ENCODE measurements at regions not wholly inside any gene's neighbourhood (a gene's known extent, or its start where the extent isn't known, plus 50 kb on each side); places are given as distances from the start of the nearest gene placed in this dataset.

DNA sequence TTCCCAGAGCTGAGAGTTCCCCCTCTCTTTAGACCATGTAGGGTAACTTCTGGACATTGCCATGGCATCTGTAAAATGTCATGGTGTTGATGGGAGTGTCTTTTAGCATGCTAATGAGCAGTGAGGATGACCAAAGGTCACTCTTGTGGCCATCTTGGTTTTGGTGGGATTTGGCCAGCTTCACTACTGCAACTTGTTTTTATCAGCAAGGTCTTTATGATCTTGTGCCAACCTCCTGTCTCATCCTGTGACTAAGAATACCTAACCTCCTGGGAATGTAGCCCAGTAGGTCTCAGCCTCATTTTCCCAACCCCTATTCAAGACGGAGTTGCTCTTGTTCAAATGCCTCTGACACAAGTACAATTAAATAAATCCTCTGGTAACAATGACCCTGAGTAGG is 244.4 kb downstream of the NEDD1 start:
- TF ChIP-seq, protein P1, sequence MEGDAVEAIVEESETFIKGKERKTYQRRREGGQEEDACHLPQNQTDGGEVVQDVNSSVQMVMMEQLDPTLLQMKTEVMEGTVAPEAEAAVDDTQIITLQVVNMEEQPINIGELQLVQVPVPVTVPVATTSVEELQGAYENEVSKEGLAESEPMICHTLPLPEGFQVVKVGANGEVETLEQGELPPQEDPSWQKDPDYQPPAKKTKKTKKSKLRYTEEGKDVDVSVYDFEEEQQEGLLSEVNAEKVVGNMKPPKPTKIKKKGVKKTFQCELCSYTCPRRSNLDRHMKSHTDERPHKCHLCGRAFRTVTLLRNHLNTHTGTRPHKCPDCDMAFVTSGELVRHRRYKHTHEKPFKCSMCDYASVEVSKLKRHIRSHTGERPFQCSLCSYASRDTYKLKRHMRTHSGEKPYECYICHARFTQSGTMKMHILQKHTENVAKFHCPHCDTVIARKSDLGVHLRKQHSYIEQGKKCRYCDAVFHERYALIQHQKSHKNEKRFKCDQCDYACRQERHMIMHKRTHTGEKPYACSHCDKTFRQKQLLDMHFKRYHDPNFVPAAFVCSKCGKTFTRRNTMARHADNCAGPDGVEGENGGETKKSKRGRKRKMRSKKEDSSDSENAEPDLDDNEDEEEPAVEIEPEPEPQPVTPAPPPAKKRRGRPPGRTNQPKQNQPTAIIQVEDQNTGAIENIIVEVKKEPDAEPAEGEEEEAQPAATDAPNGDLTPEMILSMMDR (IDR thresholded peaks at IDR 0.05): no peak
- no peak for TF ChIP-seq POLR2A (IDR thresholded peaks at IDR 0.05)

All from esophagus squamous epithelium (tissue), 4 donors.